GM12878 (cell line): ENCODE measurements at regions not wholly inside any gene's neighbourhood (a gene's known extent, or its start where the extent isn't known, plus 50 kb on each side); places are given as distances from the start of the nearest gene placed in this dataset.

Source experiments
- ATAC-seq: fragments of 200-7000 bp; cut with Tn5 transposase; 3 replicates; pipeline ENCODE4 v1.9.1; 2020; ENCODE audit warnings: mild to moderate bottlenecking, moderate library complexity
- BruUV-seq: library from RNA; stranded (reverse); fragments of 400-500 nt; replicated peaks from 2 replicates; lab custom pipeline; 2021; lab: Mats Ljungman, UMichigan
- CTCF ChIA-PET: fragments of 300-600 bp; sonication (Branson Sonifier 250); formaldehyde crosslinking; extraction: SDS; loops from one replicate; lab custom pipeline; 2021; ENCODE audit warnings: inconsistent platforms; lab: Yijun Ruan, JAX
- POLR2A ChIA-PET: fragments of 350-600 bp; formaldehyde crosslinking; extraction: SDS; loops from one replicate; lab custom pipeline; 2021; ENCODE audit warnings: inconsistent platforms; lab: Charles Lee
- RAD21 ChIA-PET: fragments of 300-600 bp; sonication (Branson Sonifier 250); formaldehyde crosslinking; loops from one replicate; lab custom pipeline; 2023; ENCODE audit warnings: antibody characterized with exemption; ENCODE audit not compliant: unreplicated experiment; lab: Charles Lee
- SMC1A ChIA-PET: fragments of 300-600 bp; sonication (Branson Sonifier 250); formaldehyde crosslinking; loops from one replicate; lab custom pipeline; 2023; ENCODE audit not compliant: unreplicated experiment, uncharacterized antibody; lab: Charles Lee
- DNase-seq: peaks from one replicate; pipeline ENCODE4 v3.0.0-alpha.2; 2011; ENCODE audit warnings: low read depth, low spot score
- FAIRE-seq: peaks from 3 replicates; lab custom pipeline; 2011; peaks lifted over from hg19 to GRCh38; lab: Jason Lieb, UNC
- H2AFZ ChIP-seq: 2 replicates; pipeline ENCODE4 v1.6.0; 2011; ENCODE audit warnings: low read depth, low read length, control low read depth; ENCODE audit not compliant: control insufficient read depth
- H3K27ac ChIP-seq: 2 replicates; pipeline ENCODE4 v1.5.1; 2011; ENCODE audit warnings: control low read depth; ENCODE audit not compliant: control insufficient read depth, insufficient read depth
- H3K27me3 ChIP-seq, 2 experiments: replicated peaks in 1 of 2; 2 replicates each; pipeline versions ENCODE4 v1.6.0 to v1.6.1; 2011; ENCODE audit warnings: low read length in 1 of 2; ENCODE audit not compliant: control insufficient read depth in 2 of 2, insufficient read depth in 2 of 2
- H3K36me3 ChIP-seq, 2 experiments: 2 replicates each; pipeline ENCODE4 v1.5.1; 2011; ENCODE audit warnings: low read length in 1 of 2; ENCODE audit not compliant: control insufficient read depth in 2 of 2, insufficient read depth in 2 of 2
- H3K4me1 ChIP-seq: 2 replicates; pipeline ENCODE4 v1.6.1; 2011; ENCODE audit warnings: mild to moderate bottlenecking, low read length, moderate library complexity, mixed read lengths; ENCODE audit not compliant: control insufficient read depth, insufficient read depth
- H3K4me2 ChIP-seq: 2 replicates; pipeline ENCODE4 v1.6.0; 2011; ENCODE audit warnings: control low read depth; ENCODE audit not compliant: control insufficient read depth, insufficient read depth
- H3K4me3 ChIP-seq: fragments of 200-600 bp; sonication (generic); 2 replicates; pipeline ENCODE4 v1.5.1; 2016
- H3K79me2 ChIP-seq: 2 replicates; pipeline ENCODE4 v1.6.0; 2011; ENCODE audit warnings: low read length; ENCODE audit not compliant: control insufficient read depth, insufficient read depth
- H3K9ac ChIP-seq: 2 replicates; pipeline ENCODE4 v1.8.0; 2011; ENCODE audit warnings: low read length, control low read depth, mixed read lengths; ENCODE audit not compliant: control insufficient read depth, insufficient read depth
- H3K9me3 ChIP-seq: replicated peaks from 3 replicates; pipeline ENCODE4 v1.5.1; 2011; ENCODE audit warnings: mild to moderate bottlenecking, low read length; ENCODE audit not compliant: control insufficient read depth, insufficient read depth
- H4K20me1 ChIP-seq: 2 replicates; pipeline ENCODE4 v1.6.0; 2011; ENCODE audit not compliant: control insufficient read depth, insufficient read depth
- FOXK2 ChIP-seq: fragments of 450-650 bp; IDR thresholded peaks from 2 replicates; pipeline ENCODE4 v1.6.1; 2017; ENCODE audit warnings: mild to moderate bottlenecking, moderate library complexity
- HDAC2 ChIP-seq: fragments of 200-600 bp; sonication (generic); IDR thresholded peaks from 2 replicates; pipeline ENCODE4 v1.6.1; 2017
- HDAC6 ChIP-seq: fragments of 200-600 bp; sonication (generic); IDR thresholded peaks from one replicate; pipeline ENCODE4 v1.8.0; 2017; ENCODE audit warnings: antibody characterized with exemption; ENCODE audit not compliant: unreplicated experiment
- RFX5 ChIP-seq: IDR thresholded peaks from 2 replicates; pipeline ENCODE4 v1.6.1; 2011; ENCODE audit warnings: low read depth, low read length, improper control_type of control experiment
- TAF1 ChIP-seq: IDR thresholded peaks from 2 replicates; pipeline ENCODE4 v1.6.1; 2011; ENCODE audit warnings: mild to moderate bottlenecking, low read depth, low read length, borderline replicate concordance
- YY1 ChIP-seq: IDR thresholded peaks from 2 replicates; pipeline ENCODE4 v1.6.1; 2011; ENCODE audit warnings: low read depth, mild to moderate bottlenecking, low read length
- ZNF274 ChIP-seq: IDR thresholded peaks from one replicate; pipeline ENCODE4 v1.8.0; 2011; ENCODE audit not compliant: insufficient read length, insufficient read depth
- WGBS: methylation state at CpG from one replicate; pipeline ENCODE4 v1.1.6; 2016; ENCODE audit warnings: low lambda C conversion rate; ENCODE audit not compliant: insufficient replicate concordance, insufficient coverage; ENCODE audit errors: missing lambda C conversion rate; 5-methylcytosine and 5-hydroxymethylcytosine counted together
- in situ Hi-C: fragments of 300-500 bp; cut with MboI; formaldehyde crosslinking; loops from 9 replicates; pipeline ENCODE4 v1.14.3; 2018; ENCODE audit warnings: mixed read lengths
- intact Hi-C: fragments of 100-400 bp; cut with micrococcal nuclease; formaldehyde crosslinking; loops from one replicate; pipeline ENCODE4 v1.14.2; 2022; ENCODE audit not compliant: unreplicated experiment
- TF ChIP-seq, protein P1 (sequence below): IDR thresholded peaks from 2 replicates; pipeline ENCODE4 v1.6.1; 2012; ENCODE audit warnings: low read depth, low read length, improper control_type of control experiment
- TF ChIP-seq, protein P2 (sequence below): IDR thresholded peaks from 2 replicates; pipeline ENCODE4 v1.6.1; 2012; ENCODE audit warnings: mild to moderate bottlenecking, low read depth, low read length

DNA sequence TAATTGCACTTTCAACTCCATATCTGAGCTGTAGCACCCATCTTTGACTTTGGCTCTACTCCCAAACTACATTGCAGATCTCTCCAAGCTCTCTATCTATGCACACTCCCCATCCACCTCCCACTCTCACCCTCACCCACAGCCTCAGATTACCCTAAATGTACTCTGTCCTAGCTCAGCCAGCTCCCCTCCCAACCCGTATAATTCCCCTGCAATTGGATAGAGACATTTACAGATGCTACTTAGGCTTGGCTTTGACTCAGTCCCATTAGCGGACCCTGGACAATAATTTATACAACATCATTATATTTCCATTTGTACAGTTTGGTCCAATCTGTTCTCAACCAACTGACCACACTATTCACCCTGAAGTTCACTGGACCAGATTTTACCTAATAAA, 338.9 kb upstream of the ANO3 start:
- TF ChIP-seq, protein P1, sequence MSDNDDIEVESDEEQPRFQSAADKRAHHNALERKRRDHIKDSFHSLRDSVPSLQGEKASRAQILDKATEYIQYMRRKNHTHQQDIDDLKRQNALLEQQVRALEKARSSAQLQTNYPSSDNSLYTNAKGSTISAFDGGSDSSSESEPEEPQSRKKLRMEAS: no peak
- TF ChIP-seq, protein P2, sequence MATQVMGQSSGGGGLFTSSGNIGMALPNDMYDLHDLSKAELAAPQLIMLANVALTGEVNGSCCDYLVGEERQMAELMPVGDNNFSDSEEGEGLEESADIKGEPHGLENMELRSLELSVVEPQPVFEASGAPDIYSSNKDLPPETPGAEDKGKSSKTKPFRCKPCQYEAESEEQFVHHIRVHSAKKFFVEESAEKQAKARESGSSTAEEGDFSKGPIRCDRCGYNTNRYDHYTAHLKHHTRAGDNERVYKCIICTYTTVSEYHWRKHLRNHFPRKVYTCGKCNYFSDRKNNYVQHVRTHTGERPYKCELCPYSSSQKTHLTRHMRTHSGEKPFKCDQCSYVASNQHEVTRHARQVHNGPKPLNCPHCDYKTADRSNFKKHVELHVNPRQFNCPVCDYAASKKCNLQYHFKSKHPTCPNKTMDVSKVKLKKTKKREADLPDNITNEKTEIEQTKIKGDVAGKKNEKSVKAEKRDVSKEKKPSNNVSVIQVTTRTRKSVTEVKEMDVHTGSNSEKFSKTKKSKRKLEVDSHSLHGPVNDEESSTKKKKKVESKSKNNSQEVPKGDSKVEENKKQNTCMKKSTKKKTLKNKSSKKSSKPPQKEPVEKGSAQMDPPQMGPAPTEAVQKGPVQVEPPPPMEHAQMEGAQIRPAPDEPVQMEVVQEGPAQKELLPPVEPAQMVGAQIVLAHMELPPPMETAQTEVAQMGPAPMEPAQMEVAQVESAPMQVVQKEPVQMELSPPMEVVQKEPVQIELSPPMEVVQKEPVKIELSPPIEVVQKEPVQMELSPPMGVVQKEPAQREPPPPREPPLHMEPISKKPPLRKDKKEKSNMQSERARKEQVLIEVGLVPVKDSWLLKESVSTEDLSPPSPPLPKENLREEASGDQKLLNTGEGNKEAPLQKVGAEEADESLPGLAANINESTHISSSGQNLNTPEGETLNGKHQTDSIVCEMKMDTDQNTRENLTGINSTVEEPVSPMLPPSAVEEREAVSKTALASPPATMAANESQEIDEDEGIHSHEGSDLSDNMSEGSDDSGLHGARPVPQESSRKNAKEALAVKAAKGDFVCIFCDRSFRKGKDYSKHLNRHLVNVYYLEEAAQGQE: no peak
- TF ChIP-seq RFX5 (no peak), HDAC6 (no peak), YY1 (no peak), TAF1 (no peak), FOXK2 (no peak), ZNF274 (no peak), HDAC2 (no peak)
- no peak overlapping the region for H2AFZ ChIP-seq
- WGBS: 68% methylated on average over 2 of the region's 2 CpGs
- H3K9ac ChIP-seq: no peak overlapping the region
- in situ Hi-C loops (no loop called here), intact Hi-C loops (no loop called here)
- H3K27ac ChIP-seq: no peak overlapping the region
- no peaks in the 10 kb centered on the region for H3K36me3 ChIP-seq
- no peaks in the 10 kb centered on the region for H3K79me2 ChIP-seq
- ATAC-seq: no peak
- CTCF ChIA-PET: interaction anchor here (1.2 to 1.4 kb wide), 2 partner anchors 9 to 11 kb away, joined by 4 read pairs; no protein-coding TSS in a partner anchor
- POLR2A ChIA-PET: no interaction called here
- H3K4me3 ChIP-seq: no peak overlapping the region
- H3K4me1 ChIP-seq: no peaks in the 10 kb centered on the region
- no peak for FAIRE-seq
- no peak for DNase-seq
- SMC1A ChIA-PET: no interaction called here
- RAD21 ChIA-PET: interaction anchor here (2.6 kb wide), 1 partner anchor 11 kb away, joined by 12 read pairs; no protein-coding TSS in a partner anchor
- H4K20me1 ChIP-seq: no peaks in the 10 kb centered on the region
- H3K27me3 ChIP-seq: no peaks in the 10 kb centered on the region
- no peak overlapping the region for H3K4me2 ChIP-seq
- H3K9me3 ChIP-seq: no peaks in the 10 kb centered on the region
- no TSS peak for BruUV-seq
